ENCODE measurements at regions not wholly inside any gene's neighbourhood (a gene's known extent, or its start where the extent isn't known, plus 50 kb on each side); places are given as distances from the start of the nearest gene placed in this dataset.

- no peak overlapping the region for H3K4me3 ChIP-seq (ENCODE audit: control insufficient read depth in 2 of 3, extremely low read depth in 1 of 3, insufficient read depth in 2 of 3, low read depth in 1 of 3, low read length in 3 of 3)
- H3K9ac ChIP-seq (ENCODE audit: control insufficient read depth, extremely low read depth, insufficient read depth, low read length): no peak overlapping the region
- dilution Hi-C loops (cut with MboI; ENCODE audit: extremely low pct_ligation_motif_present, low sequenced_read_pairs): no loop called here
- H3K27ac ChIP-seq (ENCODE audit: control insufficient read depth, insufficient read depth, low read length): no peak overlapping the region
- H2AFZ ChIP-seq (ENCODE audit: control insufficient read depth, low read length): no peak overlapping the region
- H4K20me1 ChIP-seq (ENCODE audit: control insufficient read depth, extremely low read depth, insufficient read depth, low read length): no peaks in the 10 kb centered on the region
- FAIRE-seq (no peak), DNase-seq (ENCODE audit: low read depth, low spot score) (no peak)
- H3K79me2 ChIP-seq (ENCODE audit: control insufficient read depth, insufficient read depth, low read length): no peaks in the 10 kb centered on the region
- H3K36me3 ChIP-seq (ENCODE audit: control insufficient read depth in 2 of 2, extremely low read depth in 1 of 2, insufficient read depth in 2 of 2, low read length in 2 of 2): no peaks in the 10 kb centered on the region
- no peaks in the 10 kb centered on the region for H3K4me1 ChIP-seq (ENCODE audit: control insufficient read depth, extremely low read depth, insufficient read depth, low read length)
- TF ChIP-seq EZH2 (IDR thresholded peaks at IDR 0.05; ENCODE audit: low read length) (no peak), CTCF (optimal IDR thresholded peaks at IDR 0.05 in 1 of 3, IDR thresholded peaks at IDR 0.05 in 1 of 3, conservative IDR thresholded peaks at IDR 0.05 in 1 of 3; ENCODE audit: extremely low read depth in 1 of 3, insufficient read depth in 2 of 3, low read length in 3 of 3) (no peak)
- no peak overlapping the region for H3K4me2 ChIP-seq (ENCODE audit: control insufficient read depth, extremely low read depth, insufficient read depth, low read depth, low read length)
- no peaks in the 10 kb centered on the region for H3K9me3 ChIP-seq (ENCODE audit: control insufficient read depth, low read depth, low read length)
- no peaks in the 10 kb centered on the region for H3K9me1 ChIP-seq (ENCODE audit: control insufficient read depth, extremely low read depth, insufficient read depth, low read length)
- no peaks in the 10 kb centered on the region for H3K27me3 ChIP-seq (ENCODE audit: control insufficient read depth, extremely low read depth, insufficient read depth, low read length)
These were observed 253.8 kb downstream of the BCAT1 start for GRCh38 chr12:24695103-24695502.

DNA sequence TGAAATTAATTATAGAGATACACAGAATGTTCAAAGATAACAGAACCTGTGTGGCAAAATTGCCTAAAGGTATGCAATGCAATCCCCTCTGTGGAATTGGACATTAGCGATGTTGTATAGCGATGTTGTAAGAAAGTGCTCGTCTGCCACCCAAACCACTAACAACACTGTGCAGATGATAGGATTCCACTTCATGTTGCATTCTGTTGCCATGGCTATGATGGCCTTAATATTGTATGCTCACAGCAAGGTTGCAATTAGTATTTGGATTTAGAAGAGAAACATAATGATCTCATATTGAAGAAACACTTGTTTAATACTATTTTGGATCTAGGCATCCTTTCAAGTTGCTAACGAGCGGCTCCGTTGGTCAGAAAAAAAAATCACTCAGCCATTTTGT is 260.3 kb downstream of the BCAT1 start:
- no peak overlapping the region for H3K4me3 ChIP-seq (ENCODE audit: control insufficient read depth in 2 of 3, extremely low read depth in 1 of 3, insufficient read depth in 2 of 3, low read depth in 1 of 3, low read length in 3 of 3)
- FAIRE-seq (no peak), DNase-seq (ENCODE audit: low read depth, low spot score) (no peak)
- no peaks in the 10 kb centered on the region for H3K27me3 ChIP-seq (ENCODE audit: control insufficient read depth, extremely low read depth, insufficient read depth, low read length)
- no peak overlapping the region for H3K4me2 ChIP-seq (ENCODE audit: control insufficient read depth, extremely low read depth, insufficient read depth, low read depth, low read length)
- no peak overlapping the region for H2AFZ ChIP-seq (ENCODE audit: control insufficient read depth, low read length)
- H3K4me1 ChIP-seq (ENCODE audit: control insufficient read depth, extremely low read depth, insufficient read depth, low read length): no peaks in the 10 kb centered on the region
- TF ChIP-seq EZH2 (IDR thresholded peaks at IDR 0.05; ENCODE audit: low read length) (no peak), CTCF (optimal IDR thresholded peaks at IDR 0.05 in 1 of 3, IDR thresholded peaks at IDR 0.05 in 1 of 3, conservative IDR thresholded peaks at IDR 0.05 in 1 of 3; ENCODE audit: extremely low read depth in 1 of 3, insufficient read depth in 2 of 3, low read length in 3 of 3) (no peak)
- no peaks in the 10 kb centered on the region for H4K20me1 ChIP-seq (ENCODE audit: control insufficient read depth, extremely low read depth, insufficient read depth, low read length)
- H3K9ac ChIP-seq (ENCODE audit: control insufficient read depth, extremely low read depth, insufficient read depth, low read length): no peak overlapping the region
- no peaks in the 10 kb centered on the region for H3K36me3 ChIP-seq (ENCODE audit: control insufficient read depth in 2 of 2, extremely low read depth in 1 of 2, insufficient read depth in 2 of 2, low read length in 2 of 2)
- dilution Hi-C loops (cut with MboI; ENCODE audit: extremely low pct_ligation_motif_present, low sequenced_read_pairs): no loop called here
- H3K9me1 ChIP-seq (ENCODE audit: control insufficient read depth, extremely low read depth, insufficient read depth, low read length): no peaks in the 10 kb centered on the region
- H3K9me3 ChIP-seq (ENCODE audit: control insufficient read depth, low read depth, low read length): no peaks in the 10 kb centered on the region
- no peak overlapping the region for H3K27ac ChIP-seq (ENCODE audit: control insufficient read depth, insufficient read depth, low read length)
- no peaks in the 10 kb centered on the region for H3K79me2 ChIP-seq (ENCODE audit: control insufficient read depth, insufficient read depth, low read length)

Measured in keratinocyte (primary cell).